ENCODE measurements at regions not wholly inside any gene's neighbourhood (a gene's known extent, or its start where the extent isn't known, plus 50 kb on each side); places are given as distances from the start of the nearest gene placed in this dataset.

GRCh38 chr1:4152266-4152665 lies 252.2 kb upstream of the C1orf174 start:
- Histone ChIP-seq H3K9me3 (ENCODE audit: control insufficient read depth, insufficient read depth, low read length) (peaks cover 49% of the 10 kb centered on the region), H3K4ac (ENCODE audit: low read depth, low read length) (no peak overlapping the region), H4K8ac (ENCODE audit: low read depth in 2 of 2, low read length in 2 of 2) (no peak overlapping the region), H2AFZ (replicated peaks; ENCODE audit: low read length, poor library complexity) (no peak overlapping the region), H3K79me1 (ENCODE audit: low read depth in 1 of 2, low read length in 2 of 2) (no peaks in the 10 kb centered on the region), H4K5ac (ENCODE audit: low read depth, low read length) (no peak overlapping the region), H3K27me3 (ENCODE audit: control insufficient read depth, insufficient read depth, low read length) (no peaks in the 10 kb centered on the region), H3K18ac (ENCODE audit: low read depth, low read length) (no peak overlapping the region), H3K14ac (replicated peaks; ENCODE audit: low read depth, low read length) (no peak overlapping the region), H3K4me1 (ENCODE audit: control insufficient read depth, insufficient read depth, low read length) (no peaks in the 10 kb centered on the region), H2AK9ac (replicated peaks; ENCODE audit: low read depth, low read length, poor library complexity) (no peak overlapping the region), H3K23ac (ENCODE audit: low read depth, low read length) (no peak overlapping the region), H2AK5ac (ENCODE audit: low read depth, low read length) (no peak overlapping the region), H2BK5ac (ENCODE audit: low read depth, low read length, poor library complexity, severe bottlenecking) (no peak overlapping the region), H2BK20ac (ENCODE audit: low read depth, low read length) (no peak overlapping the region), H3K56ac (ENCODE audit: extremely low read depth, insufficient read depth, low read length) (no peak overlapping the region), H3K4me2 (ENCODE audit: low read depth, low read length) (no peak overlapping the region), H3K9me1 (ENCODE audit: insufficient read depth, low read length) (no peaks in the 10 kb centered on the region), H4K20me1 (ENCODE audit: insufficient read depth, low read length) (no peaks in the 10 kb centered on the region), H4K91ac (ENCODE audit: insufficient read depth, low read depth, low read length) (no peak overlapping the region), H2BK15ac (ENCODE audit: low read depth, low read length) (no peak overlapping the region), H3K27ac (ENCODE audit: insufficient read depth, low read length) (no peak overlapping the region), H3K9ac (ENCODE audit: low read depth, low read length) (no peak overlapping the region), H2BK120ac (ENCODE audit: low read depth, low read length) (no peak overlapping the region), H3K4me3 (ENCODE audit: insufficient read depth, low read depth, low read length) (no peak overlapping the region), H3K36me3 (ENCODE audit: control insufficient read depth, insufficient read depth, low read length) (no peaks in the 10 kb centered on the region)
- ChIA-PET POLR2A (ENCODE audit: unreplicated experiment) (no interaction called here), CTCF (no interaction called here)
- intact Hi-C loops (cut with micrococcal nuclease): no loop called here
- WGBS, 2 experiments (ENCODE audit: extremely low coverage in 2 of 2, insufficient read length in 1 of 2): 40% methylated on average over 2 of the region's 11 CpGs; no CpG with 5 or more reads in 1 of the 2 experiments
- ATAC-seq (ENCODE audit: low read depth): no peak
- dilution Hi-C loops (cut with HindIII; ENCODE audit: low sequenced_read_pairs, unreplicated experiment): no loop called here
- BruUV-seq (replicated peaks): no TSS peak
- no peak for DNase-seq
- in situ Hi-C loops (cut with MboI; ENCODE audit: low sequenced_read_pairs): no loop called here
- no peak for TF ChIP-seq FOS (IDR thresholded peaks at IDR 0.05; ENCODE audit: low read depth, low read length)
- TF ChIP-seq CEBPB (IDR thresholded peaks at IDR 0.05; ENCODE audit: low read depth, low read length): no peak
- no peak for TF ChIP-seq CTCF (conservative IDR thresholded peaks at IDR 0.05; ENCODE audit: low read depth, low read length)
- no peak for TF ChIP-seq CHD1 (IDR thresholded peaks at IDR 0.05; ENCODE audit: low read depth, low read length)
- TF ChIP-seq MAFK (IDR thresholded peaks at IDR 0.05; ENCODE audit: low read depth, low read length): no peak
- no peak for TF ChIP-seq SMC3 (IDR thresholded peaks at IDR 0.05; ENCODE audit: low read depth, low read length)
- TF ChIP-seq, protein P1, sequence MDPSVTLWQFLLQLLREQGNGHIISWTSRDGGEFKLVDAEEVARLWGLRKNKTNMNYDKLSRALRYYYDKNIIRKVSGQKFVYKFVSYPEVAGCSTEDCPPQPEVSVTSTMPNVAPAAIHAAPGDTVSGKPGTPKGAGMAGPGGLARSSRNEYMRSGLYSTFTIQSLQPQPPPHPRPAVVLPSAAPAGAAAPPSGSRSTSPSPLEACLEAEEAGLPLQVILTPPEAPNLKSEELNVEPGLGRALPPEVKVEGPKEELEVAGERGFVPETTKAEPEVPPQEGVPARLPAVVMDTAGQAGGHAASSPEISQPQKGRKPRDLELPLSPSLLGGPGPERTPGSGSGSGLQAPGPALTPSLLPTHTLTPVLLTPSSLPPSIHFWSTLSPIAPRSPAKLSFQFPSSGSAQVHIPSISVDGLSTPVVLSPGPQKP (IDR thresholded peaks at IDR 0.05; ENCODE audit: borderline replicate concordance, low read depth, low read length): no peak
- no peak for TF ChIP-seq POLR2A (IDR thresholded peaks at IDR 0.05; ENCODE audit: low read depth, low read length)
